ELR (cell line): ENCODE measurements at regions not wholly inside any gene's neighbourhood (a gene's known extent, or its start where the extent isn't known, plus 50 kb on each side); places are given as distances from the start of the nearest gene placed in this dataset.
A peak's percentile ranks its signal among the peaks of the same experiment; 100 is the strongest.
"Not testable (repeated sequence)": the region's sequence is repeated elsewhere in the genome, so short reads cannot be mapped to it uniquely, and the experiment has no call there.

ENCODE experiments used
- DNase-seq: peaks from one replicate; pipeline ENCODE4 v3.0.0-alpha.2; 2015; ENCODE audit warnings: low read depth

- DNase-seq, result no peak
Measured at GRCh38 chr1:232162001-232162400, 467.9 kb downstream of the SIPA1L2 start.

- not testable (repeated sequence) for DNase-seq
Measured at GRCh38 chr1:232158558-232158957, 471.4 kb downstream of the SIPA1L2 start.

GRCh38 chr1:232156070-232156469 is 473.9 kb downstream of the SIPA1L2 start:
- DNase-seq, result not testable (repeated sequence)

DNA sequence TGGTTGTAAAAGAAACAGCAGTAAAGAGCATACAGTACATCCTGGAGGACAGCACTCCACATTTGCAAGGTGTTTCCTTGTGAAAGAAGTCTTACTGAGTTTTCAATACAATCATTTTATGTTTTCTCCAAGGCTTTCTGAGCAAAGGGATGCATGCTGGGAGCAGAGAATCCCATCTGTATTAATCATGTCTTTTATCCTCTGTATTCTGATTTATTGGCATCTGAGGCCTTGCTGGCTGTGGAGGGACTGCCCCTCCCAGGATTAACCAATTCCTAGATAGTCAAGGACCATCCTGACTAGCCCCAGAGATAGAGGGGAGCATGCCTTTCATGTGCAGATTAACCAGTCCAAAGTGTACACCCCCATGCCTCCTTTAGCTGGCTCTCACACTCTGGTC is 476.3 kb downstream of the SIPA1L2 start:
- no peak for DNase-seq

GRCh38 chr1:232150770-232151548 is 479.0 kb downstream of the SIPA1L2 start:
- DNase-seq, result no peak

DNA sequence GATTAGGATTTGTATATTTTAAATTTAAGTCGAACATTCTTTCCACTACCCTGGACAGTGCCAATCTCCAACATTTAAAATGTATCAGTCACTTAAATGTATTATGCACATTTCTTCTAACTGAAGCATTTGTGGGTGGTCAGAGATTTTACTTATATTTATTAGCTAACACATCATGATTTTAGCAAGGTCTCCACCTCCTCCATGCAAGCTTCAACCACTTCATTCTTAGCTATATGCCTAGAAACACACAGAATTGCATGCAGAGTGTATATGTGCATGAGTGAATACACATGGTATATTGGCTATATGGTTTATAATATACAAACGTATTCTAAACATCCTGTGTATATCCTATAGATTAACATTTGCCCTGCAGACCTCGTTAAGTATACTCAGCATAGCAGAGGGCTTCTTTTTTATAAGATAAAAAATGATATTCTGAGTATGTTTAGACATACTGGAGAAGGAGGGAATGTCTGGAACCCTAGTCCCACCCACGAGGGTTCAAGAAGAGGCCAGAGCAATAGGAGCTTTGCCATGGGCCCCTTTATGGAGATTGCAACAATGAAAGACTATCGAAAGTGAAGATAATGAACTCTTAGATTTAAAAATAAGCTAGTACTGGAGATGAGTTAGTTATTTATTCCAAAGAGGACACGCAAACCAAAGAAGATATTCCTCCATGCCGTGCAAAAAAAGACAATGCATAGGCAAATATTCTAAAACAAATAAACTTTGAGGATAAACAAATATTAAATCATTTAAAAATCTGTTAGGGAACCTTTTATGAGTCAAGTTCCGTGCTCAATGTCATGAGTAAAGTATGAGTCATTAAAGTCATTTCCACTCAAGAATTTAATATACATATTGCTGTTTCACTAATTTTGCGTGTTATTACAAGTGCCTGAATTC is 480.4 kb downstream of the SIPA1L2 start:
- peak; percentile 84 for DNase-seq

- no peak for DNase-seq
Measured at GRCh38 chr1:232147215-232147614, 482.7 kb downstream of the SIPA1L2 start.

- no peak for DNase-seq
Measured at GRCh38 chr1:232146514-232146913, 483.4 kb downstream of the SIPA1L2 start.

DNA sequence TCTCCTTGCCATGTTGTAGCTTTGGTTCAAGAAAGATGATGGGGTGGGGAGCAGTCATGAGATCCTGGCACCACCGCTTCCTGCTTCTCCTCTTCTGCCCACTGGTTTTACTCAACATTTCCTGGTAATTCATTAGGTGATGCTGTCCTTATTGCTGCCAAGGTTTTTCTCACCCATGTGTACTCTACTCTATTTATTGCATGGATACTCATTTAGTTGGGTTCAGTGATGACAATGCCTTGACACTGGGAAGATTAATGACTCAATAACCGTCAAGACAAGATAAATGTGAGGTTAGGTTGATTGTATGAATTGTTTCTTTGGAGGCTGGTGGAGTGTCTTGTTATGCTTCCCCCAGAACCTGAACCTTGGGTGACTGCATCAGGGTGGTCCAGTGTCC is 484.2 kb downstream of the SIPA1L2 start:
- no peak for DNase-seq

DNA sequence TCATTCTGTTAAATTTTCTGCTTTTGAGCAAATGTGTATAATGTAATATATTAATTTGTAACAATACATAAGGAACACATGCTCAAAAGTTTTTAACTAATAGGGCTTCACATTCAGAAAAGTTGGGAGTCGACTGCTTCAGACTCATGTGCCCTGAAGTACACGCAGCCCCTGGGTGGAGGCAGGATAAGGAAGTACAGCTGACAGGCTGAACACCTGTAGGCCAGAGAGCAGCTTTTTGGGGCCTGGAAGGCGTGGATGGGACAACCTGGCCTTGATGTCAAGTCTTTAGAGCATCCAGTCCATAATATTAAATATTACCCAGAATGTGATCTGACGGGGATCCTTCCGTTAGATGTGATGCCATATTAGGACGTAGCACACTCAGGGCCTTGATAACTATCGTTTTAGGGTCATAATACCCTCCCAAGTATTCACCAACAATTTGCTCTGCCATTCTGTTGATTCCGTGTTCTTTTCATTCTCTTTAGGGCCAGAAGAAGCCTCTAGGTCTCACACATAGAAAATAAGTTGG is 485.2 kb downstream of the SIPA1L2 start:
- no peak for DNase-seq

DNA sequence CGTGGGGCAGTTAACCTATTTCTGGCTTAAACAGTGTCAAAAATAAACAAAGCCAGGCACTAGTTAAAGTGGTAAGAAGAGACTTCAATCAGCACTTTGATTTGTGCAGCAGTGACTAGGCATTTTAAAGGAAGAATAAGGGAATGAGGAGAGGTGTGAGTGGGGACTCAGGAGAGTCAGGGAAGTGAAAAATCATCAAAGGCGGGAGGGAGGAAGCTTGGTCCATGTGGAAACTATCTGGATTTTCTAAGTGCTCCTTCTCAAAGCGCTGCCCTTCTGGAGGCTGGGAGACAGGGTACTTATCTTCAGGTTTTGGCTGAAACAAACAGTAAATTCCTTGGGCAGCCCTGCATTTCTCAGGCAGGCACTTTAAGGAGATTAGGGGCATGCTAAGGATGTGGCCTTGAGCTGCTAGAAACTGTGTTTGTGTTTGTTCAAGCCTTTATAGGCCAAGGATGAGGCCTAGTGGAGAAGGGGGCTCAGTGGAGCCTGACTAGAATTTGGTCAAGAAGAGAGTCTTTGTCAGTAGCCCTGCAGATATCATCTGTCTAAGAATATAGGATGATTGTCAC is 486.5 kb downstream of the SIPA1L2 start:
- no peak for DNase-seq

DNA sequence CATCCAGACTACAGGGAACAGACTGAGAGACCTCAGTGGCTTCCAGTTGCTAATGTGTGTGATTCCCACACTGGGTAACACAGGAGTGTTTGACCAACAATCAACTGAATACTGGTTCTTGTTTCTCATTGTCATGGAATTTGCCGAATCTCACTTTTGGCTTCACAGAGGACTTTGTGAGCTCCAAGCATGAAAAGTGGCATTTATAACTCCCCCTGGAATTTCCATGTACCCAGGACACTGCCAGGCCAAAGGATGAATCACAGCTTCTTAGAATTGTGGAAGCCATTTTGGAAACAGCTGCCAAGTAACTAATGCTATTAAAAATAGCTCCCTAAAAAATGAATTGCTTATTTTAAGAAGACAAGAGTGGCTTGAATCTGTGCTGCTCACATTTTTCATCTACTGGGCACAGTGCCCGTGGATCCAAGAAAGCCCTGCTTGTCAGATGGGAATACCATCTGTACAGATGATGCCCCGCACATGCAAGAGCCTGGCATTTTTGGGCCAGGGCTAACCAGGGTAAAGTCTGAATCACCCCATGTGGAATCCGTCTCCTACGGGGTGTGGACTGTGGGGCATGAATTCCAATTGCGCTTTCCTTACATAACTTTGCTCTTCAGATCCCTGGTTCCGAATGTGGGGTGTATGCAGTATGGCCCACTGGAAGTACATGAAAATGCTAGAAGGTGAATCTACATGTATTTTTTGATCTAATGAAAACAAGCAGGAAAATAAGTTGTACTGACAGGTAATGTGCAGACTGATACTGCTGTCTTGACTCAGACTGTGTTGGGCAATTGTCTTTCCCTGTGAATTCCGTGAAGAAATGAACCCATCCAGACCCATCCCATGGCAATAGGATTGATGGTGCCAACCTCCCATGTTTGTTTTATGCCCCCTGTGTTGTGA is 487.3 kb downstream of the SIPA1L2 start:
- DNase-seq, result peak; percentile 75

DNA sequence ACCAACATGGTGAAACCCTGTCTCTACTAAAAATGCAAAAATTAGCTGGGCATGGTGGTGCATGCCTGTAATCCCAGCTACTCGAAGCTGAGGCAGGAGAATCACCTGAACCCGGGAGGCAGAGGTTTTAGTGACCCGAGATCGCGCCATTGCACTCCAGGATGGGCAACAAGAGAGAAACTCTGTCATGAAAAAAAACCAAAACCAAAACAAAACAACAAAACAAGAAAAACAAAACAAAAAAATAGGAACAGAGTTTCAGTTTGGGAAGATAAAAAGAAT is 488.8 kb downstream of the SIPA1L2 start:
- not testable (repeated sequence) for DNase-seq

DNA sequence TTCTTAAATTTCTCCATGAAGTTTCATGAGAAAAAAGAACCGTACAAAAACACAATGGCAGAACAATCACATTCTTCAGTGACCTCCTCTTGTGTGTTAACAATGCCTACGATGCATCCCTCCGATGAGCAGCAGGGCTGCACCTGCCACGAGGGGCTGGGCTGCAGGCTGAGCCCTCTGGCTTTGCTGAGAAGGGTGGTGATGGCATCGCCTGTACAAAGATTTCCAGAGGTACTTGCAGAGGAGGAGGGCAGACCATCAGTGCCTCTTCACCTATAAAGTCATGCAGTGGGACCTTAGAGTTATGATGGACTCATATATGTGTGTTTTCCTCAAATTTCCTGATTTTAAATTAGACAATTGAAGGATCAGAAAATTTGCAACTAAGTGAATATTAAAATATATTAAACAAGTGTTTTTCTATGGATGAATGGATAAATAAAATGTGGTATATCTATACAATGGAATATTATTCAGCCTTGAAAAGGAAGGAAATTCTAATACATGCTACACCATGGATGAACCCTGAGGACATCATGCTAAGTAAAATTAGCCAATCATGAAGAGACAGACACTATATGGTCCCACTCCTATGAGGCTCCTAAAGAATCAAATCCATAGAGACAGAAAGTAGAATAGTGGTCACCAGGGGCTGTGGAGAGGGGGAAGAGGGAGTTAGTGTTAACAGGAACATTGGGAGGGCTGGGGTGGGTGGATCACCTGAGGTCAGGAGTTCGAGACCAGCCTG is 489.3 kb downstream of the SIPA1L2 start:
- no peak for DNase-seq

DNA sequence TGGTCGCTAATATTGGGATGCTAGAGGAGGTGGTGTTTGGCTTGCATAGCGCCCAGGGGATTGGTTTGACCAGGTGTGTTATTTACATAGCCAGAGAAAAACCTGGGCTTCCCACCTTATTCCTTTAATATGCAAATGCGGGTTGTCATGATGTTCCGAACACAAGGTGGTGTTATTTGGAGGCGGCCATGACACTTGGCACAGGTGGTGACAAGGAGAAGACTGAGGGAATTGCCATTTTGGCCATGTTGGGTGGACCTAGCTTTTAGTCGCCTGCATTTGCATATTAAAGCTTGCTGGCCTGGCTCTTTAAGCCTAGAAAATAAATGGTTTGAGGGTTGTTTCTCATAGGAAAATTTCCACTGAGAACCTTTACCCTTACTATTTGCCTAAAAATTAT is 490.5 kb downstream of the SIPA1L2 start:
- no peak for DNase-seq

GRCh38 chr1:232138044-232138443 is 491.9 kb downstream of the SIPA1L2 start:
- no peak for DNase-seq

GRCh38 chr1:232137066-232137465 is 492.9 kb downstream of the SIPA1L2 start:
- no peak for DNase-seq

DNA sequence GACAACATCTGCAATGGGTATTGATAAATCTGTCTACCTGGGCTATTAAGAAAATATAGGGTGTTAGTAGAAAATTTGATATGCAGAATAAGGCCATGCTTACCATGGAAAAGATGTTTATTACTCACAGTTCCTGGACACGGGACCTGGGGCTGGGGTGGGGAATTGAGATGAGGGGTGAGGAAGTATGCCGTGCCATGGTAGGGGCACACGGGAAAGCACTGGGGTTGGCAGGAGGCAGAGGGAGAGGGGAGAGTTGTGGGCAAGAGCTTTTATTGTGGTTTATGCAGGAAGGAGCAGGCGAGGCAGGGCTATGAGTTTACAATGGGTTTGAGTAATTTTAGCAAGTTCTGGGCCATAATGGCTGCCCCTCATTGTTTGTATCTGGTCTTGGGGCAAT is 493.8 kb downstream of the SIPA1L2 start:
- no peak for DNase-seq

DNA sequence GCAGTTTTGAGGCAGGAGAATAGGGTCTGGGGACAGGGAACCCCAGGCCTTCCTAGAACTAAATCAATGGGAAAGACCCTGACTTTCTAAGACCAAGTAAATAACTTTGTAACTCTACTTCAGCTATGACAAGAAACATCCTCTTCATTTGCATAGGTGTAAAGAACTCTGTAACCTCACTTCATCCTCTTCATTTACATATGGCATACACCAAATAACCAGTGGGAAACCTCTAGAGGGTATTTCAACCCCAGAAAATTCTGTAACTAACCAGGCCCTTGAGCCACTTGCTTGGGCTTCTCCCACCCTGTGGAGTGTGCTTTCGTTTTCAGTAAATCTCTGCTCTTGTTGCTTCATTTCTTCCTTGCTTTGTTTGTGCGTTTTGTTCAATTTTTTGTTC is 495.6 kb downstream of the SIPA1L2 start:
- DNase-seq, result no peak

GRCh38 chr1:232132572-232132971 is 497.4 kb downstream of the SIPA1L2 start:
- DNase-seq, result no peak
